ENCODE measurements at regions not wholly inside any gene's neighbourhood (a gene's known extent, or its start where the extent isn't known, plus 50 kb on each side); places are given as distances from the start of the nearest gene placed in this dataset.

GRCh38 chr1:113231866-113232265 lies 158.4 kb upstream of the MAGI3 start (continued):
- TF ChIP-seq, protein P1, sequence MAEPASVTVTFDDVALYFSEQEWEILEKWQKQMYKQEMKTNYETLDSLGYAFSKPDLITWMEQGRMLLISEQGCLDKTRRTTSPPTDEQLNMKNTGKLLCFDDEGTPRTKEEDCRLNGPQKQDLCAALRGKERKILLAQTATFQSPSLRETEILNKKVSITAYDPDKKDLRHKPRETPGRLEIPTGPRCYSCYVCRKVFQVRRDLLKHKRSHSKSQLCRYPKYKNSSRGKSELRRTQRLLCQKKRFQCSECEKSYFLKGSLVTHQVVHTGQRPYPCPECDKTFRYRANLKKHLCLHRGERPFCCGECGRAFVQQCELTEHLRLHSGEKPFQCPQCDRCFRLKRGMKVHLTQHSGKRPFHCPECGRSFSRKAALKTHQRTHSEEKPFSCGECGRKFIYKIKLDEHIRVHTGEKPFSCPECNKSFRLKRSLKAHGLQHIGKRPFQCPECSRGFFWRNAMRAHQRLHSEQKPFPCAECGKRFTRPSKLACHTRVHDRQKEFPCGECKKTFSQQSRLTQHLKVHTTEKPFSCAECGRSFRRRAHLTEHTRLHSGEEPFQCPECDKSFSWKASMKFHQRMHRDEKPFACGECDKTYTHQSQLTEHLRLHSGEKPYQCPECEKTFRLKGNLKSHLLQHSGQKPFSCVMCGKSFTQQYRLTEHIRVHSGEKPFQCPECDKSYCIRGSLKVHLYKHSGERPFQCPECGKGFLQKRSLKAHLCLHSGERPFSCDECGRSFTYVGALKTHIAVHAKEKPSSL (CRISPR knock-in tag; conservative IDR thresholded peaks at IDR 0.05), result no peak
- TF ChIP-seq ETV6 (CRISPR knock-in tag; IDR thresholded peaks at IDR 0.05) (no peak), ZNF671 (CRISPR knock-in tag; IDR thresholded peaks at IDR 0.05) (no peak)
- TF ChIP-seq, protein P2, sequence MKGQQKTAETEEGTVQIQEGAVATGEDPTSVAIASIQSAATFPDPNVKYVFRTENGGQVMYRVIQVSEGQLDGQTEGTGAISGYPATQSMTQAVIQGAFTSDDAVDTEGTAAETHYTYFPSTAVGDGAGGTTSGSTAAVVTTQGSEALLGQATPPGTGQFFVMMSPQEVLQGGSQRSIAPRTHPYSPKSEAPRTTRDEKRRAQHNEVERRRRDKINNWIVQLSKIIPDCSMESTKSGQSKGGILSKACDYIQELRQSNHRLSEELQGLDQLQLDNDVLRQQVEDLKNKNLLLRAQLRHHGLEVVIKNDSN (CRISPR knock-in tag; IDR thresholded peaks at IDR 0.05), result no peak
- TF ChIP-seq, protein P3, sequence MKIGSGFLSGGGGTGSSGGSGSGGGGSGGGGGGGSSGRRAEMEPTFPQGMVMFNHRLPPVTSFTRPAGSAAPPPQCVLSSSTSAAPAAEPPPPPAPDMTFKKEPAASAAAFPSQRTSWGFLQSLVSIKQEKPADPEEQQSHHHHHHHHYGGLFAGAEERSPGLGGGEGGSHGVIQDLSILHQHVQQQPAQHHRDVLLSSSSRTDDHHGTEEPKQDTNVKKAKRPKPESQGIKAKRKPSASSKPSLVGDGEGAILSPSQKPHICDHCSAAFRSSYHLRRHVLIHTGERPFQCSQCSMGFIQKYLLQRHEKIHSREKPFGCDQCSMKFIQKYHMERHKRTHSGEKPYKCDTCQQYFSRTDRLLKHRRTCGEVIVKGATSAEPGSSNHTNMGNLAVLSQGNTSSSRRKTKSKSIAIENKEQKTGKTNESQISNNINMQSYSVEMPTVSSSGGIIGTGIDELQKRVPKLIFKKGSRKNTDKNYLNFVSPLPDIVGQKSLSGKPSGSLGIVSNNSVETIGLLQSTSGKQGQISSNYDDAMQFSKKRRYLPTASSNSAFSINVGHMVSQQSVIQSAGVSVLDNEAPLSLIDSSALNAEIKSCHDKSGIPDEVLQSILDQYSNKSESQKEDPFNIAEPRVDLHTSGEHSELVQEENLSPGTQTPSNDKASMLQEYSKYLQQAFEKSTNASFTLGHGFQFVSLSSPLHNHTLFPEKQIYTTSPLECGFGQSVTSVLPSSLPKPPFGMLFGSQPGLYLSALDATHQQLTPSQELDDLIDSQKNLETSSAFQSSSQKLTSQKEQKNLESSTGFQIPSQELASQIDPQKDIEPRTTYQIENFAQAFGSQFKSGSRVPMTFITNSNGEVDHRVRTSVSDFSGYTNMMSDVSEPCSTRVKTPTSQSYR (CRISPR knock-in tag; IDR thresholded peaks at IDR 0.05), result no peak
- TF ChIP-seq, protein P4, sequence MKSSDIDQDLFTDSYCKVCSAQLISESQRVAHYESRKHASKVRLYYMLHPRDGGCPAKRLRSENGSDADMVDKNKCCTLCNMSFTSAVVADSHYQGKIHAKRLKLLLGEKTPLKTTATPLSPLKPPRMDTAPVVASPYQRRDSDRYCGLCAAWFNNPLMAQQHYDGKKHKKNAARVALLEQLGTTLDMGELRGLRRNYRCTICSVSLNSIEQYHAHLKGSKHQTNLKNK (CRISPR knock-in tag; IDR thresholded peaks at IDR 0.05), result no peak

- Mint-ChIP-seq H3K27ac (no peak overlapping the region), H3K27me3 (ENCODE audit: low read depth) (no peaks in the 10 kb centered on the region; the same call in 1 of the 2 replicates), H3K4me3 (no peak overlapping the region), H3K36me3 (no peaks in the 10 kb centered on the region), H3K4me1 (peaks cover 17% of the 10 kb centered on the region), H3K9me3 (no peaks in the 10 kb centered on the region)
- TF ChIP-seq, protein P5, sequence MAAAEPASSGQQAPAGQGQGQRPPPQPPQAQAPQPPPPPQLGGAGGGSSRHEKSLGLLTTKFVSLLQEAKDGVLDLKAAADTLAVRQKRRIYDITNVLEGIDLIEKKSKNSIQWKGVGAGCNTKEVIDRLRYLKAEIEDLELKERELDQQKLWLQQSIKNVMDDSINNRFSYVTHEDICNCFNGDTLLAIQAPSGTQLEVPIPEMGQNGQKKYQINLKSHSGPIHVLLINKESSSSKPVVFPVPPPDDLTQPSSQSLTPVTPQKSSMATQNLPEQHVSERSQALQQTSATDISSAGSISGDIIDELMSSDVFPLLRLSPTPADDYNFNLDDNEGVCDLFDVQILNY (CRISPR knock-in tag; IDR thresholded peaks at IDR 0.05), result no peak
- DNase-seq (ENCODE audit: low spot score) (no peak), ATAC-seq (no peak)
- ChIA-PET POLR2A (no interaction called here), CTCF (interaction anchor here (3.3 kb wide), 1 partner anchor 14 kb away, joined by 15 read pairs; no protein-coding TSS in a partner anchor)
These were observed 156.9 kb upstream of the MAGI3 start for GRCh38 chr1:113233441-113233840.

DNA sequence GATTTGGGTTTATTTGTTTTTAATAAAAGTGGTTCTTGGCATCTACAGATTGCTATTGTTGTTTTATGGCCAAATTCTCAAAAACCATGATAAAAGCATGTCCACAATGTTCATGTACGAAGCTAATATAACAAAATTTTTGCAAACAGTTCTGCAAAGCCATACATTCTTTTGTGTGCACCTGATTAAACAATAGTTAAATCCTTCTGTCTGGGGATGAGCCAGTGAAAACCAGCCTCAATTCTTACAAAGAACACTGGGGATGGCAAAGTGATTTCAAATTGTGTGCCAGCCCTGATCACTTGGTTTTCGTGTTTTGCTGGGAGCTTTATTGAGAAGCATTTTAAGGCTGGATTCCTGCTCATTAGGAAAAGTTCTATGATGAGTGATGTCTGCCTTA lies 149.1 kb upstream of the MAGI3 start:
- H3K9me3 Mint-ChIP-seq, result no peaks in the 10 kb centered on the region
- no peak overlapping the region for H3K27ac Mint-ChIP-seq
- DNase-seq (ENCODE audit: low spot score) (no peak), ATAC-seq (no peak)
- peaks cover 4% of the 10 kb centered on the region for H3K4me1 Mint-ChIP-seq
- H3K36me3 Mint-ChIP-seq, result no peaks in the 10 kb centered on the region
- CTCF ChIA-PET, result no interaction called here
- no peaks in the 10 kb centered on the region for H3K27me3 Mint-ChIP-seq (ENCODE audit: low read depth)
- TF ChIP-seq, protein P1 (CRISPR knock-in tag; conservative IDR thresholded peaks at IDR 0.05), result no peak
- TF ChIP-seq ETV6 (CRISPR knock-in tag; IDR thresholded peaks at IDR 0.05) (no peak), IRF2 (CRISPR knock-in tag; IDR thresholded peaks at IDR 0.05; ENCODE audit: borderline replicate concordance, low read depth) (no peak), ZNF671 (CRISPR knock-in tag; IDR thresholded peaks at IDR 0.05) (no peak), RELA (CRISPR knock-in tag; IDR thresholded peaks at IDR 0.05; ENCODE audit: borderline replicate concordance) (no peak), ZNF396 (CRISPR knock-in tag; IDR thresholded peaks at IDR 0.05; ENCODE audit: borderline replicate concordance) (no peak), NFATC4 (CRISPR knock-in tag; IDR thresholded peaks at IDR 0.05) (no peak), RORB (CRISPR knock-in tag; IDR thresholded peaks at IDR 0.05) (no peak), USF2 (CRISPR knock-in tag; IDR thresholded peaks at IDR 0.05) (no peak), ZNF232 (CRISPR knock-in tag; IDR thresholded peaks at IDR 0.05) (no peak), ZNF512 (CRISPR knock-in tag; IDR thresholded peaks at IDR 0.05; ENCODE audit: borderline replicate concordance) (no peak), OVOL2 (CRISPR knock-in tag; IDR thresholded peaks at IDR 0.05; ENCODE audit: borderline replicate concordance) (no peak), SOX15 (CRISPR knock-in tag; IDR thresholded peaks at IDR 0.05) (no peak), ZNF263 (CRISPR knock-in tag; IDR thresholded peaks at IDR 0.05; ENCODE audit: low read depth) (no peak), ZNF138 (CRISPR knock-in tag; conservative IDR thresholded peaks at IDR 0.05) (no peak), TP53 (CRISPR knock-in tag; IDR thresholded peaks at IDR 0.05) (no peak)
- TF ChIP-seq, protein P4 (CRISPR knock-in tag; IDR thresholded peaks at IDR 0.05), result no peak
- no peak overlapping the region for H3K4me3 Mint-ChIP-seq
- POLR2A ChIA-PET, result no interaction called here

Data from WTC11 (cell line).